Suprapubic skin (tissue), 4 donors: ENCODE measurements at regions not wholly inside any gene's neighbourhood (a gene's known extent, or its start where the extent isn't known, plus 50 kb on each side); places are given as distances from the start of the nearest gene placed in this dataset.

ENCODE experiments used
- DNase-seq, 2 donors: peaks; one replicate each; pipeline ENCODE4 v3.0.0-alpha.2; 2019; ENCODE audit warnings: low spot score in 2 of 2
- H3K27ac ChIP-seq: fragments of 200-600 bp; sonication (generic); one replicate; pipeline ENCODE4 v1.5.1; 2019
- H3K27me3 ChIP-seq: fragments of 200-600 bp; sonication (generic); one replicate; pipeline ENCODE4 v1.5.1; 2019
- H3K36me3 ChIP-seq: fragments of 200-600 bp; sonication (generic); one replicate; pipeline ENCODE4 v1.5.1; 2019
- H3K4me1 ChIP-seq: fragments of 200-600 bp; sonication (generic); one replicate; pipeline ENCODE4 v1.5.1; 2019
- H3K4me3 ChIP-seq: fragments of 200-600 bp; sonication (generic); one replicate; pipeline ENCODE4 v1.5.1; 2019; ENCODE audit warnings: mild to moderate bottlenecking
- H3K9me3 ChIP-seq: fragments of 200-600 bp; sonication (generic); one replicate; pipeline ENCODE4 v1.5.1; 2019
- CTCF ChIP-seq, 2 donors: fragments of 200-600 bp in 1 of 2; fragments of 450-650 bp in 1 of 2; sonication (generic) in 1 of 2; IDR thresholded peaks; one replicate each; pipeline ENCODE4 v1.5.1; 2016 to 2019; ENCODE audit warnings: antibody characterized with exemption in 2 of 2, mild to moderate bottlenecking in 1 of 2, moderate library complexity in 1 of 2
- EP300 ChIP-seq: sonication (generic); formaldehyde crosslinking; IDR thresholded peaks from one replicate; pipeline ENCODE4 v1.6.1; 2017; ENCODE audit warnings: antibody characterized with exemption
- POLR2A ChIP-seq, 2 donors: fragments of 450-650 bp; IDR thresholded peaks; one replicate each; pipeline ENCODE4 v1.6.1; 2017; ENCODE audit warnings: antibody characterized with exemption in 2 of 2, mild to moderate bottlenecking in 2 of 2, moderate library complexity in 2 of 2
- POLR2AphosphoS5 ChIP-seq, 3 donors: sonication (generic); formaldehyde crosslinking; IDR thresholded peaks; one replicate each; pipeline ENCODE4 v1.6.1; 2017; ENCODE audit warnings: antibody characterized with exemption in 3 of 3
- WGBS: methylation state at CpG from one replicate; pipeline ENCODE4 v1.1.5; 2018; 5-methylcytosine and 5-hydroxymethylcytosine counted together

- WGBS = 67% methylated on average over 2 of the region's 2 CpGs
- no peaks in the 10 kb centered on the region for H3K36me3 ChIP-seq
- no peaks in the 10 kb centered on the region for H3K27me3 ChIP-seq
- H3K27ac ChIP-seq = no peak overlapping the region
- DNase-seq = no peak
- H3K9me3 ChIP-seq = no peaks in the 10 kb centered on the region
- H3K4me1 ChIP-seq = no peaks in the 10 kb centered on the region
- no peak overlapping the region for H3K4me3 ChIP-seq
- no peak for TF ChIP-seq POLR2AphosphoS5 (IDR thresholded peaks at IDR 0.05)
- no peak for TF ChIP-seq EP300
- no peak for TF ChIP-seq CTCF (IDR thresholded peaks at IDR 0.05)
- no peak for TF ChIP-seq POLR2A (IDR thresholded peaks at IDR 0.05)
These were observed 130.1 kb upstream of the C9orf72 start for GRCh38 chr9:27703216-27703980.

GRCh38 chr9:27711241-27711640 is 138.0 kb upstream of the C9orf72 start:
- no peak for DNase-seq
- H3K27ac ChIP-seq = no peak overlapping the region
- no peaks in the 10 kb centered on the region for H3K4me1 ChIP-seq
- H3K27me3 ChIP-seq = no peaks in the 10 kb centered on the region
- 91% methylated on average over 2 of the region's 2 CpGs for whole genome bisulfite sequencing
- H3K36me3 ChIP-seq = no peaks in the 10 kb centered on the region
- H3K9me3 ChIP-seq = peaks cover 7% of the 10 kb centered on the region
- no peak overlapping the region for H3K4me3 ChIP-seq
- TF ChIP-seq CTCF (IDR thresholded peaks at IDR 0.05) (no peak), EP300 (no peak), POLR2A (IDR thresholded peaks at IDR 0.05) (no peak), POLR2AphosphoS5 (IDR thresholded peaks at IDR 0.05) (no peak)

- Histone ChIP-seq H3K4me3 (no peak overlapping the region), H3K36me3 (no peaks in the 10 kb centered on the region), H3K4me1 (no peaks in the 10 kb centered on the region), H3K27me3 (no peaks in the 10 kb centered on the region), H3K27ac (no peak overlapping the region), H3K9me3 (peaks cover 7% of the 10 kb centered on the region)
- no peak for DNase-seq
- 72% methylated on average over 7 of the region's 7 CpGs for WGBS
- TF ChIP-seq POLR2A (IDR thresholded peaks at IDR 0.05) = no peak
- no peak for TF ChIP-seq CTCF (IDR thresholded peaks at IDR 0.05)
- no peak for TF ChIP-seq EP300
- no peak for TF ChIP-seq POLR2AphosphoS5 (IDR thresholded peaks at IDR 0.05)
These were observed 139.5 kb upstream of the C9orf72 start for GRCh38 chr9:27712806-27713205.

- Histone ChIP-seq H3K4me1 (no peaks in the 10 kb centered on the region), H3K27me3 (no peaks in the 10 kb centered on the region), H3K4me3 (no peak overlapping the region), H3K9me3 (peaks cover 4% of the 10 kb centered on the region), H3K36me3 (no peaks in the 10 kb centered on the region), H3K27ac (no peak overlapping the region)
- WGBS = 69% methylated on average over 1 of the region's 1 CpG
- TF ChIP-seq CTCF (IDR thresholded peaks at IDR 0.05) = no peak
- TF ChIP-seq EP300 = no peak
- TF ChIP-seq POLR2A (IDR thresholded peaks at IDR 0.05) = no peak
- TF ChIP-seq POLR2AphosphoS5 (IDR thresholded peaks at IDR 0.05) = no peak
- no peak for DNase-seq
These were observed 141.1 kb upstream of the C9orf72 start for GRCh38 chr9:27714388-27714787.

GRCh38 chr9:27715651-27716050 is 142.4 kb upstream of the C9orf72 start:
- TF ChIP-seq CTCF (IDR thresholded peaks at IDR 0.05) = no peak
- TF ChIP-seq EP300 = no peak
- TF ChIP-seq POLR2A (IDR thresholded peaks at IDR 0.05) = no peak
- no peak for TF ChIP-seq POLR2AphosphoS5 (IDR thresholded peaks at IDR 0.05)
- WGBS = 72% methylated on average over 2 of the region's 2 CpGs
- Histone ChIP-seq H3K4me1 (no peaks in the 10 kb centered on the region), H3K27ac (no peak overlapping the region), H3K4me3 (no peak overlapping the region), H3K9me3 (no peaks in the 10 kb centered on the region), H3K27me3 (no peaks in the 10 kb centered on the region), H3K36me3 (no peaks in the 10 kb centered on the region)
- DNase-seq = no peak
